ENCODE measurements at regions not wholly inside any gene's neighbourhood (a gene's known extent, or its start where the extent isn't known, plus 50 kb on each side); places are given as distances from the start of the nearest gene placed in this dataset.

DNA sequence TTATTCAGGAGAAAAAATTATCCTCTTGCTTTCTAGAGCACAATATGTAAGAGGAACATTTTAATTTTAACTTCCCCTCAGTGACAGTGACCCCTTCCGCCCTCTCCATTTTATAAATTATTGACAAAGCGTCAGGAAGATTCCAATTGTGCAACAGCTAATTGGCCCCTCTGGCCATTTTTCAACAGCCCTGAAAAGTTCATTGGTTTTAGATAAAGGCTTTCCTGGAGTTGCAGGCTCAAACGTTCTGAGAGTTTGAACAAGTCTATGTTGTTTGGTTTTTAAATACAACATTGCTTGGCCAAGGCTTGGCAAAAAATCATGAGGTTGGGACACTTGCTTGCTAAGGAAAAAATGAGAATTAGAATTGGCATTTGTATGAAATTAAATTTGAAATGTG is 422.2 kb upstream of the ANKRD30A start (continued):
- TF ChIP-seq, protein P1, sequence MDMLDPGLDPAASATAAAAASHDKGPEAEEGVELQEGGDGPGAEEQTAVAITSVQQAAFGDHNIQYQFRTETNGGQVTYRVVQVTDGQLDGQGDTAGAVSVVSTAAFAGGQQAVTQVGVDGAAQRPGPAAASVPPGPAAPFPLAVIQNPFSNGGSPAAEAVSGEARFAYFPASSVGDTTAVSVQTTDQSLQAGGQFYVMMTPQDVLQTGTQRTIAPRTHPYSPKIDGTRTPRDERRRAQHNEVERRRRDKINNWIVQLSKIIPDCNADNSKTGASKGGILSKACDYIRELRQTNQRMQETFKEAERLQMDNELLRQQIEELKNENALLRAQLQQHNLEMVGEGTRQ (IDR thresholded peaks at IDR 0.05; ENCODE audit: low read length), result no peak
